ENCODE measurements at regions not wholly inside any gene's neighbourhood (a gene's known extent, or its start where the extent isn't known, plus 50 kb on each side); places are given as distances from the start of the nearest gene placed in this dataset.
"Not testable (repeated sequence)": the region's sequence is repeated elsewhere in the genome, so short reads cannot be mapped to it uniquely, and the experiment has no call there.

- DNase-seq (ENCODE audit: low spot score in 2 of 2) (no peak), ATAC-seq (no peak)
- H3K9me3 Mint-ChIP-seq = peaks cover 4% of the 10 kb centered on the region in 2 donors
- H3K27ac Mint-ChIP-seq = no peak overlapping the region
- no peaks in the 10 kb centered on the region for H3K36me3 Mint-ChIP-seq
These were observed 512.3 kb downstream of the SLITRK5 start for GRCh38 chr13:88183440-88183839.

- ATAC-seq (no peak), DNase-seq (ENCODE audit: low spot score in 2 of 2) (no peak)
- Mint-ChIP-seq H3K27ac (no peak overlapping the region), H3K9me3 (peaks cover 4 to 5% of the 10 kb centered on the region in 2 donors), H3K36me3 (no peaks in the 10 kb centered on the region)
These were observed 517.8 kb downstream of the SLITRK5 start for GRCh38 chr13:88188986-88189385.

- no peak overlapping the region for H3K27ac Mint-ChIP-seq
- peaks cover 4 to 5% of the 10 kb centered on the region in 2 donors for H3K9me3 Mint-ChIP-seq
- DNase-seq (ENCODE audit: low spot score in 2 of 2) (no peak), ATAC-seq (no peak)
- H3K36me3 Mint-ChIP-seq = no peaks in the 10 kb centered on the region
These were observed 518.6 kb downstream of the SLITRK5 start for GRCh38 chr13:88189728-88190127.

- no peak for DNase-seq (ENCODE audit: low spot score in 2 of 2)
- H3K36me3 Mint-ChIP-seq = peaks cover 0 to 5% of the 10 kb centered on the region in 2 donors
- peaks cover 15 to 21% of the 10 kb centered on the region in 2 donors for H3K9me3 Mint-ChIP-seq
- ATAC-seq = no peak
- no peak overlapping the region for H3K27ac Mint-ChIP-seq
These were observed 524.9 kb downstream of the SLITRK5 start for GRCh38 chr13:88196106-88196505.

GRCh38 chr13:88217372-88217771 lies 546.2 kb downstream of the SLITRK5 start:
- Mint-ChIP-seq H3K27ac (no peak overlapping the region), H3K36me3 (no peaks in the 10 kb centered on the region), H3K9me3 (peaks cover 0 to 9% of the 10 kb centered on the region in 2 donors)
- ATAC-seq = no peak
- DNase-seq (ENCODE audit: low spot score in 2 of 2) = no peak

GRCh38 chr13:88217883-88218282 lies 546.7 kb downstream of the SLITRK5 start:
- DNase-seq (ENCODE audit: low spot score in 2 of 2) = no peak
- Mint-ChIP-seq H3K36me3 (no peaks in the 10 kb centered on the region), H3K9me3 (peaks cover 0 to 9% of the 10 kb centered on the region in 2 donors), H3K27ac (no peak overlapping the region)
- ATAC-seq = no peak

GRCh38 chr13:88223958-88224357 lies 552.8 kb downstream of the SLITRK5 start:
- Mint-ChIP-seq H3K27ac (no peak overlapping the region), H3K9me3 (peaks cover 3 to 9% of the 10 kb centered on the region in 2 donors), H3K36me3 (no peaks in the 10 kb centered on the region)
- no peak for DNase-seq (ENCODE audit: low spot score in 2 of 2)
- ATAC-seq = no peak

- Mint-ChIP-seq H3K36me3 (peaks cover 0 to 5% of the 10 kb centered on the region in 2 donors), H3K27ac (no peak overlapping the region), H3K9me3 (no peaks in the 10 kb centered on the region)
- DNase-seq (ENCODE audit: low spot score in 2 of 2) (no peak), ATAC-seq (no peak)
These were observed 564.3 kb downstream of the SLITRK5 start for GRCh38 chr13:88235441-88235840.

- no peak overlapping the region for H3K27ac Mint-ChIP-seq
- peaks cover 0 to 4% of the 10 kb centered on the region in 2 donors for H3K9me3 Mint-ChIP-seq
- DNase-seq (ENCODE audit: low spot score in 2 of 2) (no peak), ATAC-seq (no peak)
- H3K36me3 Mint-ChIP-seq = no peaks in the 10 kb centered on the region
These were observed 575.1 kb downstream of the SLITRK5 start for GRCh38 chr13:88246239-88246638.

- Mint-ChIP-seq H3K9me3 (peaks cover 0 to 4% of the 10 kb centered on the region in 2 donors), H3K27ac (no peak overlapping the region), H3K36me3 (no peaks in the 10 kb centered on the region)
- ATAC-seq (no peak), DNase-seq (ENCODE audit: low spot score in 2 of 2) (no peak)
These were observed 577.2 kb downstream of the SLITRK5 start for GRCh38 chr13:88248393-88248792.

- ATAC-seq (no peak), DNase-seq (ENCODE audit: low spot score in 2 of 2) (no peak)
- Mint-ChIP-seq H3K27ac (no peak overlapping the region), H3K9me3 (peaks cover 0 to 3% of the 10 kb centered on the region in 2 donors), H3K36me3 (no peaks in the 10 kb centered on the region)
These were observed 586.5 kb downstream of the SLITRK5 start for GRCh38 chr13:88257706-88258105.

- Mint-ChIP-seq H3K27ac (no peak overlapping the region), H3K36me3 (peaks cover 0 to 4% of the 10 kb centered on the region in 2 donors), H3K9me3 (peaks cover 3 to 15% of the 10 kb centered on the region in 2 donors)
- ATAC-seq (no peak), DNase-seq (ENCODE audit: low spot score in 2 of 2) (no peak)
These were observed 592.6 kb downstream of the SLITRK5 start for GRCh38 chr13:88263808-88264207.

GRCh38 chr13:88281841-88282240 lies 610.7 kb downstream of the SLITRK5 start:
- no peak for ATAC-seq
- Mint-ChIP-seq H3K9me3 (peaks cover 9 to 24% of the 10 kb centered on the region in 2 donors), H3K27ac (no peak overlapping the region), H3K36me3 (no peaks in the 10 kb centered on the region)
- no peak for DNase-seq (ENCODE audit: low spot score in 2 of 2)

- H3K9me3 Mint-ChIP-seq = peaks cover 13 to 20% of the 10 kb centered on the region in 2 donors
- no peak for ATAC-seq
- no peak overlapping the region for H3K27ac Mint-ChIP-seq
- H3K36me3 Mint-ChIP-seq = no peaks in the 10 kb centered on the region
- DNase-seq (ENCODE audit: low spot score in 2 of 2) = no peak
These were observed 614.2 kb downstream of the SLITRK5 start for GRCh38 chr13:88285329-88285728.

GRCh38 chr13:88288326-88288725 lies 617.2 kb downstream of the SLITRK5 start:
- Mint-ChIP-seq H3K27ac (no peak overlapping the region), H3K36me3 (no peaks in the 10 kb centered on the region), H3K9me3 (peaks cover 10 to 16% of the 10 kb centered on the region in 2 donors)
- DNase-seq (ENCODE audit: low spot score in 2 of 2) (no peak), ATAC-seq (no peak)

- H3K9me3 Mint-ChIP-seq; H3K27ac Mint-ChIP-seq; DNase-seq (ENCODE audit: low spot score in 2 of 2); ATAC-seq; H3K36me3 Mint-ChIP-seq: not testable (repeated sequence)
These were observed 620.6 kb downstream of the SLITRK5 start for GRCh38 chr13:88291731-88292130.

- Mint-ChIP-seq H3K27ac (no peak overlapping the region), H3K9me3 (no peaks in the 10 kb centered on the region), H3K36me3 (no peaks in the 10 kb centered on the region)
- ATAC-seq (no peak), DNase-seq (ENCODE audit: low spot score in 2 of 2) (no peak)
These were observed 623.2 kb downstream of the SLITRK5 start for GRCh38 chr13:88294368-88294767.

GRCh38 chr13:88303157-88303556 lies 632.0 kb downstream of the SLITRK5 start:
- no peak for ATAC-seq

GRCh38 chr13:88303605-88304004 lies 632.4 kb downstream of the SLITRK5 start:
- no peak for ATAC-seq

More at GRCh38 chr13:88303157-88303556, 632.0 kb downstream of the SLITRK5 start:
- Mint-ChIP-seq H3K36me3 (no peaks in the 10 kb centered on the region), H3K9me3 (peaks cover 3 to 7% of the 10 kb centered on the region in 2 donors), H3K27ac (no peak overlapping the region)
- DNase-seq (ENCODE audit: low spot score in 2 of 2) = no peak

More at GRCh38 chr13:88303605-88304004, 632.4 kb downstream of the SLITRK5 start:
- Mint-ChIP-seq H3K36me3 (no peaks in the 10 kb centered on the region), H3K9me3 (peaks cover 3 to 7% of the 10 kb centered on the region in 2 donors), H3K27ac (no peak overlapping the region)
- no peak for DNase-seq (ENCODE audit: low spot score in 2 of 2)
